ENCODE measurements at regions not wholly inside any gene's neighbourhood (a gene's known extent, or its start where the extent isn't known, plus 50 kb on each side); places are given as distances from the start of the nearest gene placed in this dataset.
"Not testable (repeated sequence)": the region's sequence is repeated elsewhere in the genome, so short reads cannot be mapped to it uniquely, and the experiment has no call there.

DNA sequence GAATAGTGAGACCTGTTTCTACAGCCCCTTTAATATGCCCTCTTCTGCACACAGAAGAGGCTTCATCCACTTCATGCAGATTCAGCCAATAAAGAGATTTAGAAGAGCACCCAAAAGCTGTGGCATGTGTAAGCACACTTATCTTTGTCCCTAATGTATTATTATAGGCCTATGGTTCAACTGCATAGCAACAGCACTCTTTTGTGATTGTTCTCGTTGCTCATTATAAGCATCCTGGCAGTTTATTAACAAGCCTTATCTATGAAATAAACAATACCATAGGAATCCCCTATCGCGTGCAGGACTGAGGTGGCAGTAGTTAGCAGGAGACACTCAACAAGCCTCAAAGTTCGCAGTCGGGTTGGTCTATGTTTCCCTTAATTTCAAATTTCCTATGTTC lies 138.5 kb upstream of the BEND6 start:
- no peak overlapping the region for H3K27ac ChIP-seq (ENCODE audit: low read depth, low read length)
- no peaks in the 10 kb centered on the region for H3K9me3 ChIP-seq (ENCODE audit: low read length)
- DNase-seq = no peak
- H3K4me3 Mint-ChIP-seq = no peak overlapping the region
- no peaks in the 10 kb centered on the region for H3K27me3 Mint-ChIP-seq
- H3K4me1 Mint-ChIP-seq = no peaks in the 10 kb centered on the region
- ChIA-PET POLR2A (no interaction called here), CTCF (no interaction called here)
- H3K4me1 ChIP-seq (ENCODE audit: insufficient read depth, low read length) = no peaks in the 10 kb centered on the region
- no peaks in the 10 kb centered on the region for H3K27me3 ChIP-seq (ENCODE audit: insufficient read depth, low read length, poor library complexity, severe bottlenecking)
- H3K36me3 Mint-ChIP-seq = no peaks in the 10 kb centered on the region
- no peak overlapping the region for H3K4me3 ChIP-seq (ENCODE audit: low read length)
- no peak overlapping the region for H3K27ac Mint-ChIP-seq
- no peaks in the 10 kb centered on the region for H3K9me3 Mint-ChIP-seq
- H3K36me3 ChIP-seq (ENCODE audit: insufficient read depth, low read length) = no peaks in the 10 kb centered on the region

DNA sequence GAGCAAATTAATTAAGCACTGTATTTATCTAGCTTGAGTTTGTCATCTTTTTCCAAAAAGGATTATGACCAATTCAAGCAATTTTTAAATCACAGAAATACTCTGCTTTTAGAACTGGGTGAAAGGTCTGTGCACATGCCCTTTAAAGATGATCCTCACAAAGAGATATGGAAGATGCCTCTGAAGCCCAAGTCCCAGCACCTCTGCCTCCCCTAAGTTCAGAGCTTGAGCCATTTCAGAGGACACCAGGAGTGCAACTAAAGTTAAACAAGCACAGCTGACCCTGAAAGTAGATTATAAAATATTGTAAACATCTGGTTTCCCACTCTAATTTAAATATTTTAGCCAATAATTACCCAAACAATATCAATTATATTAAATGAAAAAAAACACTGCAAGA lies 139.5 kb upstream of the BEND6 start:
- no peak for DNase-seq
- Mint-ChIP-seq H3K9me3 (no peaks in the 10 kb centered on the region), H3K27me3 (no peaks in the 10 kb centered on the region), H3K4me3 (no peak overlapping the region), H3K36me3 (no peaks in the 10 kb centered on the region), H3K27ac (no peak overlapping the region), H3K4me1 (no peaks in the 10 kb centered on the region)
- POLR2A ChIA-PET = no interaction called here
- Histone ChIP-seq H3K27ac (ENCODE audit: low read depth, low read length) (no peak overlapping the region), H3K4me3 (ENCODE audit: low read length) (no peak overlapping the region), H3K4me1 (ENCODE audit: insufficient read depth, low read length) (no peaks in the 10 kb centered on the region), H3K36me3 (ENCODE audit: insufficient read depth, low read length) (no peaks in the 10 kb centered on the region), H3K9me3 (ENCODE audit: low read length) (no peaks in the 10 kb centered on the region), H3K27me3 (ENCODE audit: insufficient read depth, low read length, poor library complexity, severe bottlenecking) (no peaks in the 10 kb centered on the region)
- CTCF ChIA-PET = no interaction called here

DNA sequence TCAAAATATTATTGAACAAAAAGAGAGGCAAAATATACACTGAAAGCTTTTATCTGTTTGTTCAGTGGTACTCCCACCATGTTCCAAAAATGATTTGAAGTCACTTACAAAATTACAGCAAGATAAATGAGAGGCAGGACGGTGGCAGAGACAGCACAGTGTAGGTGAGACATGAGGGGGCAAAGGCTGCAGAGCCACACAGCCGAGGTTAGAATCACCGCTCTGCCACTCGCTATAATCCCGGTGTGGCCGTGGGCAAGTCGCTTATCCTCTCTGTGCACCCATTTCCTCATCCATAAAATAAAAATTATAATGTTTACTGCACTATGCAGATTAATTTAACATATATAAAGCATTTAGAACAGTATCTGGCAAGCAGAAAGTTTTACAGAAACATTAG lies 140.1 kb upstream of the BEND6 start:
- DNase-seq = no peak
- no peaks in the 10 kb centered on the region for H3K36me3 Mint-ChIP-seq
- no peaks in the 10 kb centered on the region for H3K27me3 ChIP-seq (ENCODE audit: insufficient read depth, low read length, poor library complexity, severe bottlenecking)
- H3K27ac Mint-ChIP-seq = no peak overlapping the region
- no peaks in the 10 kb centered on the region for H3K36me3 ChIP-seq (ENCODE audit: insufficient read depth, low read length)
- CTCF ChIA-PET = no interaction called here
- no peaks in the 10 kb centered on the region for H3K27me3 Mint-ChIP-seq
- no peaks in the 10 kb centered on the region for H3K9me3 ChIP-seq (ENCODE audit: low read length)
- H3K4me3 ChIP-seq (ENCODE audit: low read length) = no peak overlapping the region
- no peaks in the 10 kb centered on the region for H3K4me1 ChIP-seq (ENCODE audit: insufficient read depth, low read length)
- H3K27ac ChIP-seq (ENCODE audit: low read depth, low read length) = no peak overlapping the region
- POLR2A ChIA-PET = interaction anchor here (0.5 kb wide), 1 partner anchor 55 kb away, joined by 10 read pairs; no protein-coding TSS in a partner anchor
- H3K4me1 Mint-ChIP-seq = no peaks in the 10 kb centered on the region
- H3K9me3 Mint-ChIP-seq = no peaks in the 10 kb centered on the region
- no peak overlapping the region for H3K4me3 Mint-ChIP-seq

DNA sequence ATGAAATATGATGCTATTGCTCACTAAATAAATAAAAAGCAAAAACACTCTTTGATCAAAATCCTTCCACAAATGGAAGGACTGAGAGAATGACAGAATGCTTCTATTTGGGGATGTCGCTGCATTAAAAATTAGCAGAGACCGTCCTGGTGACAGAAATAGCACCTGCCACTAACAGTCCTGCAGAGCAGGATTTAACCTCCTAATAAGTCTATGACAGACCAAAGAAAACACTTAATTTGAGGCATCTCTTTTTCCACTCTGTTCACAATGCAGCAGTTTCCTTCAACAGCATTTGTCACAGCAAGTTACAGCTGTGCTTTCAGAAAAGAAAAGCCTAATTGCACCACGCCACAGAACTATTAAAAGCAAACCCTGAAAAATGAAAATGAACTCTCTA lies 140.6 kb upstream of the BEND6 start:
- ChIA-PET POLR2A (no interaction called here), CTCF (no interaction called here)
- H3K36me3 Mint-ChIP-seq = no peaks in the 10 kb centered on the region
- H3K27me3 Mint-ChIP-seq = no peaks in the 10 kb centered on the region
- H3K9me3 Mint-ChIP-seq = no peaks in the 10 kb centered on the region
- DNase-seq = no peak
- Histone ChIP-seq H3K36me3 (ENCODE audit: insufficient read depth, low read length) (no peaks in the 10 kb centered on the region), H3K27ac (ENCODE audit: low read depth, low read length) (no peak overlapping the region), H3K4me3 (ENCODE audit: low read length) (no peak overlapping the region), H3K27me3 (ENCODE audit: insufficient read depth, low read length, poor library complexity, severe bottlenecking) (no peaks in the 10 kb centered on the region), H3K9me3 (ENCODE audit: low read length) (no peaks in the 10 kb centered on the region), H3K4me1 (ENCODE audit: insufficient read depth, low read length) (no peaks in the 10 kb centered on the region)
- no peaks in the 10 kb centered on the region for H3K4me1 Mint-ChIP-seq
- H3K4me3 Mint-ChIP-seq = no peak overlapping the region
- H3K27ac Mint-ChIP-seq = no peak overlapping the region

DNA sequence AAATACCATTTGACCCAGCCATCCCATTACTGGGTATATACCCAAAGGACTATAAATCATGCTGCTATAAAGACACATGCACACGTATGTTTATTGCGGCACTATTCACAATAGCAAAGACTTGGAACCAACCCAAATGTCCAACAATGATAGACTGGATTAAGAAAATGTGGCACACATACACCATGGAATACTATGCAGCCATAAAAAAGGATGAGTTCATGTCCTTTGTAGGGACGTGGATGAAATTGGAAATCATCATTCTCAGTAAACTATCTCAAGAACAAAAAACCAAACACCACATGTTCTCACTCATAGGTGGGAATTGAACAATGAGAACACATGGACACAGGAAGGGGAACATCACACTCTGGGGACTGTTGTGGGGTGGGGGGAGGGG lies 142.1 kb upstream of the BEND6 start:
- H3K4me3 Mint-ChIP-seq; H3K36me3 ChIP-seq (ENCODE audit: insufficient read depth, low read length); POLR2A ChIA-PET; H3K36me3 Mint-ChIP-seq; H3K27ac ChIP-seq (ENCODE audit: low read depth, low read length); H3K9me3 Mint-ChIP-seq; DNase-seq; H3K4me3 ChIP-seq (ENCODE audit: low read length); H3K27me3 Mint-ChIP-seq; H3K9me3 ChIP-seq (ENCODE audit: low read length); H3K4me1 Mint-ChIP-seq; H3K27me3 ChIP-seq (ENCODE audit: insufficient read depth, low read length, poor library complexity, severe bottlenecking); CTCF ChIA-PET; H3K27ac Mint-ChIP-seq; H3K4me1 ChIP-seq (ENCODE audit: insufficient read depth, low read length): not testable (repeated sequence)

DNA sequence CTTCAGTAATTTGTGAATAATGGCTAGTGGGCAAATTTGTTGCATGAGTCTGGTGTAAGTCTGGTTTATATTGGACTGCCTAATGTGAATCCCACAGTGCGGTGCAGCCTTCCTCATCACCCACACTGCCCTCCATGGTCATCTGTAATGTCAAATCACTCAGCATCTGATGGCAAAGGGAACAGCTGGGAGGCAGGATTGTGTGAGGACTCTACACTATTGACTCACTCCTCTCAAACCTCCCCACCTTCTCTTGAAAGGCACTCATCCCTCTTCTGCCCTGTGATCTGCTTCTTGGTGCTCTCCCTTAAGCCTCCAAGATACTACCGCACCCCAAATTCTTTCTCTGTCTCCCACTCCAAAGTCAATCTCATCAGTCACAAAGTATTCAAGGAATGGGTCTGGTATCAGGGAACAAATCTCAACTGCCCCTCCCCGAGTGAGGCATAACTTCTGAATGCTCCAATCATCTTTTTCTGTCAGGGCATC lies 146.0 kb upstream of the BEND6 start:
- Mint-ChIP-seq H3K9me3 (peaks cover 0 to 6% (median 0%) of the 10 kb centered on the region in 5 donors), H3K36me3 (no peaks in the 10 kb centered on the region), H3K27me3 (peaks cover 3 to 4% of the 10 kb centered on the region in 2 donors), H3K4me1 (no peaks in the 10 kb centered on the region), H3K27ac (no peak overlapping the region), H3K4me3 (no peak overlapping the region)
- CTCF ChIA-PET = no interaction called here
- no peaks in the 10 kb centered on the region for H3K9me3 ChIP-seq (ENCODE audit: low read length)
- DNase-seq = no peak
- H3K4me1 ChIP-seq (ENCODE audit: insufficient read depth, low read length) = no peaks in the 10 kb centered on the region
- H3K27me3 ChIP-seq (ENCODE audit: insufficient read depth, low read length, poor library complexity, severe bottlenecking) = no peaks in the 10 kb centered on the region
- H3K36me3 ChIP-seq (ENCODE audit: insufficient read depth, low read length) = no peaks in the 10 kb centered on the region
- POLR2A ChIA-PET = no interaction called here
- H3K27ac ChIP-seq (ENCODE audit: low read depth, low read length) = no peak overlapping the region
- no peak overlapping the region for H3K4me3 ChIP-seq (ENCODE audit: low read length)

DNA sequence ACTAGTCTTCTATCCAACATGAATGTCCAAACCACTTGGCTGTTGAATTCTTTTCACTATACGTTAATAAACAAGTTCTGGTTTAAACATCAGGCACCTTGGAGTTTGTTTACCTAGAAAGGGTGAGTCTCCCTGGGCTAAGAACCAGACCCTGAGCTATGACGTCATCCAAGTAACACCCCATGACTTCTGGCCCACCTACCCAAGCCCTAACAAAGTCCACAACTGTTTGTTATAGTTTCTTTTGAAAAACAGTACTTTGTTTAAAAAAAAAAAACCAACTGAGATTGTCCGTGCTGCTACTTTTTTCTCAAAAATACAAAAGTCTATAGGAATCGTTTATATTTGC lies 146.9 kb upstream of the BEND6 start:
- DNase-seq = no peak
- no peaks in the 10 kb centered on the region for H3K36me3 Mint-ChIP-seq
- Histone ChIP-seq H3K4me1 (ENCODE audit: insufficient read depth, low read length) (no peaks in the 10 kb centered on the region), H3K4me3 (ENCODE audit: low read length) (no peak overlapping the region), H3K9me3 (ENCODE audit: low read length) (no peaks in the 10 kb centered on the region), H3K27me3 (ENCODE audit: insufficient read depth, low read length, poor library complexity, severe bottlenecking) (no peaks in the 10 kb centered on the region), H3K27ac (ENCODE audit: low read depth, low read length) (no peak overlapping the region), H3K36me3 (ENCODE audit: insufficient read depth, low read length) (no peaks in the 10 kb centered on the region)
- no peak overlapping the region for H3K27ac Mint-ChIP-seq
- POLR2A ChIA-PET = no interaction called here
- no peaks in the 10 kb centered on the region for H3K4me1 Mint-ChIP-seq
- H3K4me3 Mint-ChIP-seq = no peak overlapping the region
- CTCF ChIA-PET = no interaction called here
- H3K9me3 Mint-ChIP-seq = peaks cover 0 to 6% (median 0%) of the 10 kb centered on the region in 5 donors
- H3K27me3 Mint-ChIP-seq = peaks cover 3 to 4% of the 10 kb centered on the region in 2 donors

DNA sequence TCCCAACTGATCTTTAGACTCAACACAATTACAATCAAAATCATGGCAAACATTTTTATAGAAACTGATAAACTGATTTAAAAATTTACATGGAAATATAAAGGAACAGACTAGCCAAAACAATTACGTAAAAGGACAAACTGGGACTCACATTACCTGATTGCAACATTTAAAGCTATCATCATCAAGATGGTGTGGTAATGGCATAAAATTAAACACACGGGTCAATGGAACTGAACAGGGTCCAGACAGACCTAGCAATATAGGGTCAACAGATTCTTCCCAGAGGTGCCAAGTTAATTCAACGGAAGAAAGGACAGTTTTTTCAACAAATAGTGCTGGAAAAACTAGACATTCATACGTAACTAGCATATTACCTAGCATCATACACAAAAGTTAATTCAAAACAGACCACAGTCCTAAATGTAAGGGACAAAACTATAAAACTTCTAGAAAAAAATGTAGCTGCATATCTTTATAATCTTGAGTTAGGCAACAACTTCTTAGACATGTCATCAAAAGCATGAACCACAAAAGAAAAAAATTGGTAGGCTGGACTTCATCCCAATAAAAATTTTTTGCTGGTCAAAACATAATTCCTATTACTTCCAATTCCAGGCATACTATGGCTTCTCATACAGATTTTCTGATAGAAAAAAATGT lies 147.4 kb upstream of the BEND6 start:
- DNase-seq = no peak
- H3K36me3 Mint-ChIP-seq = no peaks in the 10 kb centered on the region
- H3K27ac ChIP-seq (ENCODE audit: low read depth, low read length) = no peak overlapping the region
- H3K4me1 ChIP-seq (ENCODE audit: insufficient read depth, low read length) = no peaks in the 10 kb centered on the region
- H3K36me3 ChIP-seq (ENCODE audit: insufficient read depth, low read length) = no peaks in the 10 kb centered on the region
- H3K4me3 ChIP-seq (ENCODE audit: low read length) = no peak overlapping the region
- peaks cover 0 to 6% (median 0%) of the 10 kb centered on the region in 5 donors for H3K9me3 Mint-ChIP-seq
- H3K4me3 Mint-ChIP-seq = no peak overlapping the region
- H3K4me1 Mint-ChIP-seq = no peaks in the 10 kb centered on the region
- POLR2A ChIA-PET = no interaction called here
- H3K27me3 Mint-ChIP-seq = peaks cover 3 to 4% of the 10 kb centered on the region in 2 donors
- H3K27ac Mint-ChIP-seq = no peak overlapping the region
- no peaks in the 10 kb centered on the region for H3K9me3 ChIP-seq (ENCODE audit: low read length)
- no peaks in the 10 kb centered on the region for H3K27me3 ChIP-seq (ENCODE audit: insufficient read depth, low read length, poor library complexity, severe bottlenecking)
- CTCF ChIA-PET = no interaction called here

DNA sequence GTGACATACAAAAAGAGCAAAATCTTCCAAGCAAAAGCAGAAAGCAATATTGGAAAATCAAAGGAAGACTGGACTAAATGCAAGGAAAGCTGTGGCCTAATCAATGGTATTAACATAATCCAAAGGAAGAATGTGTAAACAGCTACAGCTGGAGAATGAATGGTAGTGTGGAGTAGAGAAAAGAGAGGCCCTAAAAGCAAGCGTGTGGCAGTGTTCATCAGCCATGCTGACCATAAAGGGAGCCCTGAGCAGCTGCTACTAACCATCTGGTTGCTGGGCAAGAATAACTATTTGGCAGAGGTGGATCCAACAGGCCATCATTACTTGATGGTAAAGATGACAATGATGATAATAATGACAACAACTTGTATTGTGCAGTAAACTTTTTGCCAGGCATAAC lies 148.5 kb upstream of the BEND6 start:
- H3K4me1 ChIP-seq (ENCODE audit: insufficient read depth, low read length) = no peaks in the 10 kb centered on the region
- H3K27me3 ChIP-seq (ENCODE audit: insufficient read depth, low read length, poor library complexity, severe bottlenecking) = no peaks in the 10 kb centered on the region
- ChIA-PET POLR2A (no interaction called here), CTCF (no interaction called here)
- H3K27ac ChIP-seq (ENCODE audit: low read depth, low read length) = no peak overlapping the region
- no peak for DNase-seq
- Mint-ChIP-seq H3K27me3 (peaks cover 3 to 4% of the 10 kb centered on the region in 2 donors), H3K9me3 (peaks cover 0 to 6% (median 0%) of the 10 kb centered on the region in 5 donors), H3K36me3 (no peaks in the 10 kb centered on the region), H3K4me1 (no peaks in the 10 kb centered on the region), H3K4me3 (no peak overlapping the region), H3K27ac (no peak overlapping the region)
- no peaks in the 10 kb centered on the region for H3K9me3 ChIP-seq (ENCODE audit: low read length)
- no peaks in the 10 kb centered on the region for H3K36me3 ChIP-seq (ENCODE audit: insufficient read depth, low read length)
- H3K4me3 ChIP-seq (ENCODE audit: low read length) = no peak overlapping the region

Measured in CD8-positive, alpha-beta memory T cell (primary cell).